Heart right ventricle (tissue), 16 donors: ENCODE measurements at regions not wholly inside any gene's neighbourhood (a gene's known extent, or its start where the extent isn't known, plus 50 kb on each side); places are given as distances from the start of the nearest gene placed in this dataset.

ENCODE experiments used
- ATAC-seq, 8 donors: fragments of 200-7000 bp; cut with Tn5 transposase; one replicate each; pipeline ENCODE4 v1.9.1; 2020; ENCODE audit warnings: mild to moderate bottlenecking in 8 of 8, moderate library complexity in 8 of 8, moderate number of reproducible peaks in 1 of 8
- DNase-seq, 2 donors: peaks; one replicate each; pipeline ENCODE4 v3.0.0-alpha.2; 2020
- H3K27ac ChIP-seq, 10 donors: fragments of 200-600 bp; sonication (generic) in 2 of 10; one replicate each; pipeline versions ENCODE4 v1.5.0 to v1.8.0; 2020 to 2022; ENCODE audit warnings: mild to moderate bottlenecking in 3 of 10
- H3K27me3 ChIP-seq, 7 donors: fragments of 200-600 bp; one replicate each; pipeline ENCODE4 v1.8.0; 2021 to 2022; ENCODE audit warnings: mild to moderate bottlenecking in 2 of 7
- H3K36me3 ChIP-seq, 9 donors: fragments of 200-600 bp; sonication (generic) in 1 of 9; one replicate each; pipeline versions ENCODE4 v1.5.0 to v1.8.0; 2020 to 2022; ENCODE audit warnings: mild to moderate bottlenecking in 2 of 9
- H3K4me1 ChIP-seq, 9 donors: fragments of 200-600 bp; sonication (generic) in 1 of 9; one replicate each; pipeline versions ENCODE4 v1.5.0 to v1.8.0; 2020 to 2022; ENCODE audit warnings: mild to moderate bottlenecking in 4 of 9
- H3K4me3 ChIP-seq, 10 donors: fragments of 200-600 bp; sonication (generic) in 2 of 10; one replicate each; pipeline versions ENCODE4 v1.5.0 to v1.8.0; 2020 to 2022; ENCODE audit warnings: mild to moderate bottlenecking in 7 of 10, moderate library complexity in 2 of 10
- H3K9me3 ChIP-seq, 11 donors: fragments of 200-600 bp in 10 of 11; sonication (generic) in 2 of 11; one replicate each; pipeline versions ENCODE4 v1.5.0 to v1.8.0; 2013 to 2022; ENCODE audit warnings: mild to moderate bottlenecking in 2 of 11, control low read depth in 1 of 11, moderate library complexity in 1 of 11
- WGBS, 2 donors: extraction: QIAGEN DNeasy Blood & Tissue Kit; methylation state at CpG; one replicate each; pipeline ENCODE4 v1.1.7; 2013; ENCODE audit warnings: inconsistent platforms in 1 of 2; 5-methylcytosine and 5-hydroxymethylcytosine counted together
- intact Hi-C, 10 donors: fragments of 100-400 bp; cut with DNase I; formaldehyde crosslinking; loops; one replicate each; pipeline versions ENCODE4 v1.11.1 to v1.14.2; 2022
- TF ChIP-seq, protein P1 (sequence below), 9 donors: fragments of 200-600 bp; sonication (generic) in 2 of 9; IDR thresholded peaks; one replicate each; pipeline versions ENCODE4 v1.5.0 to v1.8.0; 2021 to 2022; ENCODE audit warnings: antibody characterized with exemption in 9 of 9, mild to moderate bottlenecking in 5 of 9, moderate library complexity in 1 of 9
- donor health status: Arrhythmogenic right ventricular cardiomyopathy.
- donor health status: ischemic (EF 13 %, LVEDD 7.1; RV severe dilation, severe dysfunction).
- donor health status: healthy with polysubstance abuse.
- donor health status: DM: no; HTN: yes; CAD: no.
- donor health status: DM: no; HTN: no; CAD: no.
- donor health status: ischemic (EF 25% LVEDD 6.9; RV normal size, moderate dysfunction).
- donor health status: ischemic (EF 25% LVEDD 5.7; RV mildly dilated, moderate dysfunction).
- donor health status: healthy.
- donor health status: DM: yes; HTN: yes; CAD: no.
- donor health status: Ischemic cardiomyopathy.
- donor health status: ischemic (EF 35%, LVEDD 5.7; RV mildly dilated, moderate dysfunction).
- donor health status: nonischemic (EF 11% LVEDD 7.7; RV severe dilation, severe dysfunction).
- donor health status: DM: yes; HTN: yes; CAD: no.
- donor health status: PGD.
- donor health status: ischemic (EF 29% LVEDD 5.4; RV normal size, mild dysfunction).
- donor health status: nonischemic (EF 23%, LVEDD 6.1; RV moderate dilation, normal function).

DNA sequence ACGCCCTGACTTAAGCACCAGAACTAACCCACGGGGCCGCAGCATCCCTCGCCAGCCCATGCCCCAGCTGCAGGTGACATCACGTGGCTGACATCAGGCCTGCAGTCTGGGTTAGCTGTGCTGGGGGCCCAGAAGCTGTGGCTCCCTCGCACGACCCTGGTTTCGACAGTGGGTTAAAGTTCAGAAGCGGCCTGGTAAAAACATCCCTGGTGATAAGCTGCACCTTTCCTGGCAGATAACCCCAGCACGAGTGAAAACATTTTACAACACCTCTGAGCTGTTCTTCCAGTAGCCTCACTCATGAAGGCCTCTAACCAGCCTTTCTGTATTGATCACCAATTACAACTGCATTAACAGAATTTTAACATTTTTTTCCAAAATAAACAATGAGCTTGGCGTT, 136.4 kb upstream of the RREB1 start:
- WGBS, 2 donors, result 69 to 70% methylated on average over 11 of the region's 11 CpGs
- H3K4me1 ChIP-seq, result peaks cover 0 to 16% (median 13%) of the 10 kb centered on the region in 9 donors
- no peak overlapping the region for H3K27ac ChIP-seq
- no peaks in the 10 kb centered on the region for H3K9me3 ChIP-seq
- DNase-seq (no peak), ATAC-seq (no peak)
- no peak overlapping the region for H3K4me3 ChIP-seq
- H3K36me3 ChIP-seq, result no peaks in the 10 kb centered on the region
- no peaks in the 10 kb centered on the region for H3K27me3 ChIP-seq
- TF ChIP-seq, protein P1, sequence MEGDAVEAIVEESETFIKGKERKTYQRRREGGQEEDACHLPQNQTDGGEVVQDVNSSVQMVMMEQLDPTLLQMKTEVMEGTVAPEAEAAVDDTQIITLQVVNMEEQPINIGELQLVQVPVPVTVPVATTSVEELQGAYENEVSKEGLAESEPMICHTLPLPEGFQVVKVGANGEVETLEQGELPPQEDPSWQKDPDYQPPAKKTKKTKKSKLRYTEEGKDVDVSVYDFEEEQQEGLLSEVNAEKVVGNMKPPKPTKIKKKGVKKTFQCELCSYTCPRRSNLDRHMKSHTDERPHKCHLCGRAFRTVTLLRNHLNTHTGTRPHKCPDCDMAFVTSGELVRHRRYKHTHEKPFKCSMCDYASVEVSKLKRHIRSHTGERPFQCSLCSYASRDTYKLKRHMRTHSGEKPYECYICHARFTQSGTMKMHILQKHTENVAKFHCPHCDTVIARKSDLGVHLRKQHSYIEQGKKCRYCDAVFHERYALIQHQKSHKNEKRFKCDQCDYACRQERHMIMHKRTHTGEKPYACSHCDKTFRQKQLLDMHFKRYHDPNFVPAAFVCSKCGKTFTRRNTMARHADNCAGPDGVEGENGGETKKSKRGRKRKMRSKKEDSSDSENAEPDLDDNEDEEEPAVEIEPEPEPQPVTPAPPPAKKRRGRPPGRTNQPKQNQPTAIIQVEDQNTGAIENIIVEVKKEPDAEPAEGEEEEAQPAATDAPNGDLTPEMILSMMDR (IDR thresholded peaks at IDR 0.05), result no peak
- intact Hi-C loops, result loop anchor here in 1 of 10 donors (10.0 kb wide), 1 partner anchor 273 kb away; no protein-coding TSS in a partner anchor

DNA sequence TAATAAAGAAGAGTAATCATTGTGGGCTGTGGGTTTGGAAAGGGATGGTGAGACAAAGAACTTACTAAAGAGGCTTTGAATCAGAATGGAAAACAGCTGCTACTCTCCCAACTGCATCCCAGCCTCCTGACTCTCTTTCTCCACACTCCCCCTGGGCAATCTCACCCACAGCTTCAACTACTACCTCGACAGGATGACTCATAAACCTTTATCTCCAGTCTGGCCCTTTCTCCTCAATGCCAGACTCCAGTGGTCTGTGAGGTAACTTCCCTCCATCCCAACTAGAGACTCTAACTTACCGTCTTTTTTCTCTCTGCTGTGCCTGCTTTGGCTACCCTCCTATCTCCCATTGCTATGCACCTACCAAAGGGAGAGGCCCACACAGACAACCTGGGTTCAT, 135.3 kb upstream of the RREB1 start:
- H3K27me3 ChIP-seq, result no peaks in the 10 kb centered on the region
- DNase-seq, result no peak
- H3K9me3 ChIP-seq, result no peaks in the 10 kb centered on the region
- TF ChIP-seq, protein P1 (IDR thresholded peaks at IDR 0.05), result no peak
- H3K36me3 ChIP-seq, result no peaks in the 10 kb centered on the region
- H3K4me3 ChIP-seq, result no peak overlapping the region
- H3K4me1 ChIP-seq, result peaks cover 0 to 19% (median 13%) of the 10 kb centered on the region in 9 donors
- intact Hi-C loops, result loop anchor here in 1 of 10 donors (10.0 kb wide), 1 partner anchor 272 kb away; no protein-coding TSS in a partner anchor
- WGBS, 2 donors, result 52 to 61% methylated on average over 2 of the region's 2 CpGs
- H3K27ac ChIP-seq, result no peak overlapping the region
- peak in 1 of 8 donors; percentile 30 for ATAC-seq

DNA sequence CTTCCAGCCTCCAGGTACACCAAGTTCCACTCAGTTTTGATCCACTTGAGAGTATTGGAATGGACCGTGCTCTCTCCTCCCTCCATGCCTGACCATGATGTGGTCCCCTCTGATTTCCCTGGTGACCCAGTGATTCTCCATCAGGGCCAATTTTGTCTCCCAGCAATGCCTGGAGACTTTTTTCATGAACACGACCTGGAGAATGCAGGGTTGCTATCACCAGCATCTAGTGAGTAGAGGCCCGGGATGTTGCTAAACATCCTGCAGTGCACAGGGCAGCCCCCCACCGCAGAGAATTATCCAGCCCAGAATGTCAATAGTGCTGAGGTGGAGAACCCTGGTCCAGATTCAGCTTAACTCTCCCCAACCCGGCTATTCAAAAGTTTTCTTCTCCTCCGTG, 134.0 kb upstream of the RREB1 start:
- Histone ChIP-seq H3K27ac (no peak overlapping the region), H3K27me3 (no peaks in the 10 kb centered on the region), H3K9me3 (no peaks in the 10 kb centered on the region), H3K4me3 (no peak overlapping the region), H3K36me3 (no peaks in the 10 kb centered on the region), H3K4me1 (peaks cover 0 to 19% (median 13%) of the 10 kb centered on the region in 9 donors)
- intact Hi-C loops, result loop anchor here in 1 of 10 donors (10.0 kb wide), 1 partner anchor 271 kb away; no protein-coding TSS in a partner anchor
- TF ChIP-seq, protein P1 (IDR thresholded peaks at IDR 0.05), result no peak
- no peak for ATAC-seq
- 85 to 91% methylated on average over 6 of the region's 6 CpGs for WGBS, 2 donors
- DNase-seq, result no peak

DNA sequence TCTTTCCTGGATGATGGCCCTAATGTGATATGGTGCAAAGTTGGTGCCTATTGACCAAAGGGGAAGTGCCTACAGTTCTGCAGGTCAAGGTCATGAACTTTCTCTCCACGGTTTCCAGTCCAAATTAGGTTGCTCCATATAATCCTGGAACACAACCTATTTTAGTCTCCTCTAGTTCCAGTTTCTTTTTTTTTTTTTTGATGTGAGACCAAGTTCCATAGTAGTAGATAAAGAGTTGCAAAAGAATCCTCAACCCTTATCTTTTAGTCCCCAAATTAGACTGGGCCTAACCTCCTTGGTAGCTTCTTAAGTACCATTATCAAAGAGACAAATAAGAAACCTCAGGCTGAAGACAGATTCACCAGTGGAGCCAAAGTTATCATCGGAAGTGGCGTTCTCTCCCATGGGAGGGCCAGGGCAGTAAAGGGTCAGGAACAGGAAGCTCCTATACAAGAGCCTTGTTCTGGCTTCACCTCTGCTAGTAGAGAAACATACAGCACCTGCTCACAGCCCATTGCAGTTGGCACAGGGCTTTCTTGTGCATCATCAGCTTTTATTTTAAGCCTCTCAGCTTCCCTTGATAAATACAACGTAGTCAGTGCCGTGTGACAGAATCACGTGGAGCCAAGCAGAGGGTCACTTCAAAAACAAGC, 132.2 kb upstream of the RREB1 start:
- no peak overlapping the region for H3K4me3 ChIP-seq
- H3K27ac ChIP-seq, result peak overlapping the region; percentile 24 to 79 (median 69)
- intact Hi-C loops, result loop anchor here in 2 of 10 donors (5.0 to 10.0 kb wide), 4 partner anchors 77 to 269 kb away; no protein-coding TSS in a partner anchor
- peaks cover 0 to 19% (median 13%) of the 10 kb centered on the region in 9 donors for H3K4me1 ChIP-seq
- 13 to 15% methylated on average over 6 of the region's 6 CpGs for WGBS, 2 donors
- H3K9me3 ChIP-seq, result no peaks in the 10 kb centered on the region
- no peaks in the 10 kb centered on the region for H3K27me3 ChIP-seq
- DNase-seq (peak in 1 of 2 donors; percentile 69), ATAC-seq (peak; percentile 79 to 95 (median 90))
- H3K36me3 ChIP-seq, result no peaks in the 10 kb centered on the region
- TF ChIP-seq, protein P1 (IDR thresholded peaks at IDR 0.05), result no peak
